Stimulated activated naive B cell treated with anti-CD40 and anti-IgM and Interleukin-4, amounts not matched to agents 10 μg/mL and 1 μg/mL and 100 μg/mL, for 72 hours (primary cell): ENCODE measurements at regions not wholly inside any gene's neighbourhood (a gene's known extent, or its start where the extent isn't known, plus 50 kb on each side); places are given as distances from the start of the nearest gene placed in this dataset.

ENCODE experiments used
- ATAC-seq, 2 donors: fragments of 150-1000 bp; cut with Tn5 transposase; replicated peaks; 2 replicates each; pipeline ENCODE4 v1.10.0; 2021; ENCODE audit warnings: moderate library complexity in 1 of 2
- DNase-seq: peaks from one replicate; pipeline ENCODE4 v3.0.0; 2021
- H3K27ac Mint-ChIP-seq: one replicate; pipeline ENCODE4 v1.8.0; 2022; ENCODE audit warnings: mild to moderate bottlenecking, mixed read lengths
- H3K27me3 Mint-ChIP-seq, 2 donors: one replicate each; pipeline ENCODE4 v1.8.0; 2022; ENCODE audit warnings: mixed read lengths in 2 of 2
- H3K36me3 Mint-ChIP-seq, 2 donors: one replicate each; pipeline ENCODE4 v1.8.0; 2022; ENCODE audit warnings: mixed read lengths in 2 of 2, mild to moderate bottlenecking in 1 of 2
- H3K4me1 Mint-ChIP-seq, 2 donors: one replicate each; pipeline ENCODE4 v1.8.0; 2022; ENCODE audit warnings: mixed read lengths in 2 of 2, mild to moderate bottlenecking in 1 of 2
- H3K4me3 Mint-ChIP-seq, 2 donors: one replicate each; pipeline ENCODE4 v1.8.0; 2022; ENCODE audit warnings: mild to moderate bottlenecking in 2 of 2, mixed read lengths in 2 of 2, moderate library complexity in 1 of 2
- H3K9me3 Mint-ChIP-seq, 2 donors: one replicate each; pipeline ENCODE4 v1.8.0; 2022; ENCODE audit warnings: mixed read lengths in 2 of 2, mild to moderate bottlenecking in 1 of 2

DNA sequence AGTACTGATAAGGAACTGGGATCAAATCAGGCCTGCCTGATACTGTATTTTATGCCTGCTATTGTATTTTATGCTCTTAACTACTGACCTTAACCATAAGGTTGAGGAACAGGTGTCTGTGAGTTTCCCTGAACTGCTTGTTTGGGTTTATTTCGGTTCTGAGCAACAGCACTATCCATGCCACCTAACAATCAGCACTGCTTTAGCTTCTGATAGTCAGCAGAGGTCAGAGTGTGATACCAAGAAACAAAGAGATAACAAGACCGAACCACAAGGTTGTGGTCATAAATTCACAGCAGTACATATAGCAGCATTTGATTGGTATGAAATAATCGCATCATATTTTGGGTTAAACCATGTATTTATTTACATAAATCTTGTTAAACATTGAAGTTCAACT, 362.2 kb downstream of the FGF13 start:
- ATAC-seq = no peak
- Mint-ChIP-seq H3K27ac (no peak overlapping the region), H3K4me3 (no peak overlapping the region), H3K27me3 (no peaks in the 10 kb centered on the region), H3K36me3 (no peaks in the 10 kb centered on the region), H3K4me1 (no peaks in the 10 kb centered on the region), H3K9me3 (peaks cover 0 to 6% of the 10 kb centered on the region in 2 donors)
- no peak for DNase-seq

GRCh38 chrX:138378876-138379275, 332.6 kb downstream of the FGF13 start:
- DNase-seq (no peak), ATAC-seq (no peak)
- H3K4me1 Mint-ChIP-seq = no peaks in the 10 kb centered on the region
- no peaks in the 10 kb centered on the region for H3K36me3 Mint-ChIP-seq
- H3K4me3 Mint-ChIP-seq = no peak overlapping the region
- peaks cover 4 to 6% of the 10 kb centered on the region in 2 donors for H3K9me3 Mint-ChIP-seq
- no peaks in the 10 kb centered on the region for H3K27me3 Mint-ChIP-seq
- H3K27ac Mint-ChIP-seq = no peak overlapping the region

GRCh38 chrX:138408101-138408500, 303.4 kb downstream of the FGF13 start:
- no peaks in the 10 kb centered on the region for H3K36me3 Mint-ChIP-seq
- no peaks in the 10 kb centered on the region for H3K27me3 Mint-ChIP-seq
- no peak overlapping the region for H3K27ac Mint-ChIP-seq
- DNase-seq (no peak), ATAC-seq (no peak)
- H3K4me1 Mint-ChIP-seq = no peaks in the 10 kb centered on the region
- peaks cover 0 to 8% of the 10 kb centered on the region in 2 donors for H3K9me3 Mint-ChIP-seq
- H3K4me3 Mint-ChIP-seq = no peak overlapping the region

GRCh38 chrX:138411048-138411447, 300.5 kb downstream of the FGF13 start:
- Mint-ChIP-seq H3K27ac (no peak overlapping the region), H3K36me3 (no peaks in the 10 kb centered on the region), H3K4me1 (no peaks in the 10 kb centered on the region), H3K27me3 (no peaks in the 10 kb centered on the region), H3K9me3 (peaks cover 0 to 8% of the 10 kb centered on the region in 2 donors), H3K4me3 (no peak overlapping the region)
- DNase-seq (no peak), ATAC-seq (no peak)
